H1 (cell line): ENCODE measurements at regions not wholly inside any gene's neighbourhood (a gene's known extent, or its start where the extent isn't known, plus 50 kb on each side); places are given as distances from the start of the nearest gene placed in this dataset.

Source experiments
- CTCF ChIA-PET: fragments of 300-600 bp; sonication (Branson Sonifier 250); formaldehyde crosslinking; loops from one replicate; lab custom pipeline; 2021; ENCODE audit not compliant: partially characterized antibody; lab: Charles Lee
- POLR2A ChIA-PET: fragments of 300-600 bp; sonication (Branson Sonifier 250); formaldehyde crosslinking; loops from one replicate; lab custom pipeline; 2021; ENCODE audit warnings: inconsistent platforms; ENCODE audit not compliant: partially characterized antibody; lab: Charles Lee
- DNase-seq, 2 experiments: peaks; one replicate each; pipeline versions ENCODE4 v3.0.0 to v3.0.0-alpha.2; 2010 to 2022; ENCODE audit warnings: low spot score in 2 of 2, low read depth in 1 of 2, mixed read lengths in 1 of 2
- FAIRE-seq: peaks from 2 replicates; lab custom pipeline; 2011; peaks lifted over from hg19 to GRCh38; lab: Jason Lieb, UNC
- H2AFZ ChIP-seq: 2 replicates; pipeline ENCODE4 v1.8.1; 2012; ENCODE audit warnings: low read length, inconsistent platforms
- H2AK5ac ChIP-seq: 2 replicates; pipeline ENCODE4 v1.6.1; 2013; ENCODE audit warnings: low read depth, low read length
- H2BK120ac ChIP-seq: replicated peaks from 2 replicates; pipeline ENCODE3; 2013; ENCODE audit warnings: low read depth, low read length, inconsistent platforms
- H2BK12ac ChIP-seq: 2 replicates; pipeline ENCODE4 v1.6.1; 2013; ENCODE audit warnings: low read depth, low read length
- H2BK15ac ChIP-seq: 2 replicates; pipeline ENCODE4 v1.6.1; 2013; ENCODE audit warnings: low read length
- H2BK20ac ChIP-seq: 2 replicates; pipeline ENCODE4 v1.6.1; 2013; ENCODE audit warnings: low read length
- H2BK5ac ChIP-seq: 2 replicates; pipeline ENCODE4 v1.6.1; 2013; ENCODE audit warnings: low read depth, low read length
- H3K14ac ChIP-seq: 2 replicates; pipeline ENCODE4 v1.6.1; 2013; ENCODE audit warnings: inconsistent platforms; ENCODE audit not compliant: insufficient read length
- H3K18ac ChIP-seq: 2 replicates; pipeline ENCODE4 v1.6.1; 2013; ENCODE audit warnings: low read length; ENCODE audit errors: extremely low read depth
- H3K23ac ChIP-seq: 2 replicates; pipeline ENCODE4 v1.6.1; 2013; ENCODE audit warnings: inconsistent platforms; ENCODE audit not compliant: insufficient read length
- H3K23me2 ChIP-seq: 2 replicates; pipeline ENCODE4 v1.6.1; 2013; ENCODE audit warnings: low read depth, low read length
- H3K27ac ChIP-seq: 2 replicates; pipeline ENCODE4 v1.6.1; 2011; ENCODE audit warnings: low read depth, low read length, inconsistent platforms
- H3K27me3 ChIP-seq, 4 experiments: replicated peaks in 1 of 4; 1 replicate in 1 of 4; 2 replicates in 3 of 4; pipeline versions ENCODE4 v1.6.1 to v1.8.1; 2011 to 2013; ENCODE audit warnings: low read length in 3 of 4, mild to moderate bottlenecking in 3 of 4, inconsistent platforms in 2 of 4, mixed read lengths in 2 of 4, moderate library complexity in 1 of 4; ENCODE audit not compliant: control insufficient read depth in 3 of 4, insufficient read depth in 3 of 4; ENCODE audit errors: extremely low read depth in 1 of 4
- H3K36me3 ChIP-seq, 4 experiments: 2 replicates each; pipeline versions ENCODE4 v1.6.1 to v1.8.1; 2011 to 2013; ENCODE audit warnings: mild to moderate bottlenecking in 4 of 4, low read length in 3 of 4, moderate library complexity in 2 of 4, control low read depth in 1 of 4, inconsistent platforms in 1 of 4; ENCODE audit not compliant: insufficient read depth in 4 of 4, control insufficient read depth in 2 of 4
- H3K4ac ChIP-seq: replicated peaks from 2 replicates; pipeline ENCODE3; 2013; ENCODE audit warnings: low read length, low read depth, mixed read lengths, inconsistent platforms; ENCODE audit not compliant: insufficient read length
- H3K4me1 ChIP-seq, 4 experiments: replicated peaks in 1 of 4; 1 replicate in 1 of 4; 2 replicates in 3 of 4; pipeline versions ENCODE4 v1.6.1 to v1.8.1; 2011 to 2013; ENCODE audit warnings: low read length in 3 of 4, inconsistent platforms in 2 of 4, mixed read lengths in 1 of 4; ENCODE audit not compliant: insufficient read depth in 4 of 4, control insufficient read depth in 3 of 4
- H3K4me2 ChIP-seq, 2 experiments: 2 replicates each; pipeline versions ENCODE4 v1.6.1 to v1.8.1; 2011 to 2013; ENCODE audit warnings: low read depth in 2 of 2, low read length in 2 of 2, control low read depth in 1 of 2, inconsistent platforms in 1 of 2, mild to moderate bottlenecking in 1 of 2; ENCODE audit not compliant: insufficient read depth in 1 of 2
- H3K4me3 ChIP-seq, 4 experiments: fragments of 200-600, 300-600 bp in 1 of 4; sonication (generic), shearing (Covaris generic), sonication (Bioruptor Twin) in 1 of 4; 2 replicates each; pipeline versions ENCODE4 v1.5.1 to v1.8.1; 2011 to 2016; ENCODE audit warnings: low read length in 4 of 4, low read depth in 3 of 4, control low read depth in 2 of 4, inconsistent platforms in 2 of 4, mild to moderate bottlenecking in 2 of 4, mixed read lengths in 1 of 4, moderate library complexity in 1 of 4; ENCODE audit not compliant: insufficient read depth in 2 of 4; ENCODE audit errors: extremely low read depth in 1 of 4
- H3K56ac ChIP-seq: replicated peaks from 2 replicates; pipeline ENCODE3; 2013; ENCODE audit warnings: low read depth, mild to moderate bottlenecking, mixed read lengths, low read length, inconsistent platforms; ENCODE audit not compliant: insufficient read length
- H3K79me1 ChIP-seq: 2 replicates; pipeline ENCODE4 v1.6.1; 2013; ENCODE audit warnings: low read depth, low read length, control low read depth
- H3K79me2 ChIP-seq, 2 experiments: 2 replicates each; pipeline versions ENCODE4 v1.6.1 to v1.8.1; 2012 to 2013; ENCODE audit warnings: low read length in 2 of 2, mild to moderate bottlenecking in 2 of 2, inconsistent platforms in 1 of 2; ENCODE audit not compliant: insufficient read depth in 2 of 2, control insufficient read depth in 1 of 2
- H3K9ac ChIP-seq, 4 experiments: replicated peaks in 1 of 4; 1 replicate in 1 of 4; 2 replicates in 3 of 4; pipeline versions ENCODE4 v1.6.1 to v1.8.1; 2011 to 2013; ENCODE audit warnings: low read depth in 3 of 4, low read length in 3 of 4, control low read depth in 2 of 4, mild to moderate bottlenecking in 2 of 4, moderate library complexity in 2 of 4, inconsistent platforms in 1 of 4; ENCODE audit errors: extremely low read depth in 1 of 4
- H3K9me3 ChIP-seq, 2 experiments: 2 replicates each; pipeline versions ENCODE4 v1.6.1 to v1.8.1; 2012 to 2013; ENCODE audit warnings: mild to moderate bottlenecking in 2 of 2, moderate library complexity in 2 of 2, control low read depth in 1 of 2, inconsistent platforms in 1 of 2, low read depth in 1 of 2, low read length in 1 of 2, mixed read lengths in 1 of 2; ENCODE audit not compliant: insufficient read depth in 2 of 2
- H4K20me1 ChIP-seq, 2 experiments: replicated peaks in 1 of 2; 2 replicates each; pipeline versions ENCODE3 to v1.8.1; 2011 to 2013; ENCODE audit warnings: inconsistent platforms in 2 of 2, low read length in 2 of 2, mild to moderate bottlenecking in 1 of 2; ENCODE audit not compliant: insufficient read depth in 2 of 2, control insufficient read depth in 1 of 2
- H4K5ac ChIP-seq: 2 replicates; pipeline ENCODE4 v1.6.1; 2013; ENCODE audit warnings: low read length, low read depth, mixed read lengths, inconsistent platforms; ENCODE audit not compliant: insufficient read length
- H4K8ac ChIP-seq: 2 replicates; pipeline ENCODE4 v1.8.0; 2013; ENCODE audit warnings: mild to moderate bottlenecking, moderate library complexity, low read length, inconsistent platforms; ENCODE audit not compliant: insufficient read depth; ENCODE audit errors: extremely low read depth
- H4K91ac ChIP-seq: replicated peaks from 2 replicates; pipeline ENCODE3; 2013; ENCODE audit warnings: low read length, mixed read lengths, inconsistent platforms; ENCODE audit not compliant: insufficient read length
- BACH1 ChIP-seq: IDR thresholded peaks from 2 replicates; pipeline ENCODE4 v1.6.1; 2012; ENCODE audit warnings: low read length, improper control_type of control experiment
- CEBPB ChIP-seq: IDR thresholded peaks from 2 replicates; pipeline ENCODE4 v1.6.1; 2012; ENCODE audit warnings: low read depth, low read length
- CHD2 ChIP-seq: IDR thresholded peaks from 2 replicates; pipeline ENCODE4 v1.6.1; 2012; ENCODE audit warnings: low read length, improper control_type of control experiment
- EP300 ChIP-seq, 2 experiments: IDR thresholded peaks; 1 replicate in 1 of 2; 2 replicates in 1 of 2; pipeline ENCODE4 v1.6.1; 2011 to 2012; ENCODE audit warnings: low read depth in 2 of 2, low read length in 2 of 2, mild to moderate bottlenecking in 2 of 2, borderline replicate concordance in 1 of 2, inconsistent platforms in 1 of 2, moderate library complexity in 1 of 2
- JUN ChIP-seq: IDR thresholded peaks from 2 replicates; pipeline ENCODE4 v1.6.1; 2011; ENCODE audit warnings: low read depth, mild to moderate bottlenecking, improper control_type of control experiment, low read length
- KDM1A ChIP-seq: fragments of 200-600, 300-600 bp; sonication (generic); IDR thresholded peaks from 2 replicates; pipeline ENCODE4 v1.7.1; 2016; ENCODE audit warnings: mild to moderate bottlenecking, low read length, borderline replicate concordance
- MAFK ChIP-seq: IDR thresholded peaks from 2 replicates; pipeline ENCODE4 v1.6.1; 2012; ENCODE audit warnings: low read depth, mild to moderate bottlenecking, improper control_type of control experiment, low read length
- RAD21 ChIP-seq, 2 experiments: IDR thresholded peaks in 1 of 2; conservative IDR thresholded peaks in 1 of 2; 2 replicates each; pipeline ENCODE4 v1.6.1; 2011; ENCODE audit warnings: low read depth in 2 of 2, low read length in 2 of 2, improper control_type of control experiment in 1 of 2, inconsistent platforms in 1 of 2, mild to moderate bottlenecking in 1 of 2, moderate library complexity in 1 of 2
- RNF2 ChIP-seq: fragments of 200-900, 300-1000 bp; sonication (generic); IDR thresholded peaks from 2 replicates; pipeline ENCODE4 v1.7.1; 2016; ENCODE audit warnings: borderline replicate concordance, low read depth, mild to moderate bottlenecking, antibody characterized with exemption, low read length; ENCODE audit not compliant: poor library complexity, severe bottlenecking; ENCODE audit errors: missing control alignments
- SP2 ChIP-seq: IDR thresholded peaks from 2 replicates; pipeline ENCODE4 v1.6.1; 2012; ENCODE audit warnings: mild to moderate bottlenecking, low read length, inconsistent platforms
- SP4 ChIP-seq: IDR thresholded peaks from 2 replicates; pipeline ENCODE4 v1.6.1; 2012; ENCODE audit warnings: low read length, inconsistent platforms
- TBP ChIP-seq: IDR thresholded peaks from 2 replicates; pipeline ENCODE4 v1.6.1; 2011; ENCODE audit warnings: low read depth, low read length, improper control_type of control experiment
- ZNF274 ChIP-seq: IDR thresholded peaks from 2 replicates; pipeline ENCODE4 v1.7.0; 2012; ENCODE audit warnings: low read length, borderline replicate concordance; ENCODE audit errors: extremely low read depth
- WGBS, 2 experiments: shearing (Covaris generic) in 1 of 2; methylation state at CpG; one replicate each; pipeline versions ENCODE4 v1.1.6 to v1.1.7; 2013 to 2015; ENCODE audit warnings: low lambda C conversion rate in 2 of 2, mixed read lengths in 2 of 2, inconsistent platforms in 1 of 2, low coverage in 1 of 2, missing lambda C conversion rate in 1 of 2; ENCODE audit not compliant: insufficient replicate concordance in 2 of 2, insufficient coverage in 1 of 2, insufficient read length in 1 of 2; ENCODE audit errors: extremely low coverage in 1 of 2, missing lambda C conversion rate in 1 of 2; 5-methylcytosine and 5-hydroxymethylcytosine counted together
- TF ChIP-seq, protein P1 (sequence below): IDR thresholded peaks from 2 replicates; pipeline ENCODE4 v1.6.1; 2011; ENCODE audit warnings: low read length, improper control_type of control experiment

DNA sequence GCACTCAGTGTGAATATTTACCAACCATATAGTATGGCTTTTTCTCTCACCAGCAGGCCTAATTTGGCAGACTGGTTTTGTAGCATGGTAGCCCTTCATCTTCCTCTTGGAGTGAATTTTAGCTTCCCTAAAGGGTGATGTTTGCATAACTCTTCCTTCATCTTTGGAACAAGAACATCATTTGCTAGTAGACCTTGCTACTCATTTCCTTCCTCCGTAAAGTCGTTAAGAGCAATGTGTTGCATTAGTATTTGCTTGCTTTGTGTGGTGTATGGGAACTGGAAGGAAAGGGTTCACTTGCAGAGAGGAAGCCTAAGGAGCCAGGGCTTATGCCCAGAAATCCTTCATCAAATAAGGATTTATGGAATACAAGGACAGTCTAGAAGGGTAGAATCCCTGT, 50.2 kb upstream of the PGRMC2 start:
- Histone ChIP-seq H3K56ac (no peak overlapping the region), H4K20me1 (no peaks in the 10 kb centered on the region), H3K4me3 (no peak overlapping the region), H3K4me1 (peaks cover 0 to 2% (median 0%) of the 10 kb centered on the region in 4 experiments; a peak in 1 of 7 replicates), H4K8ac (no peak overlapping the region), H3K4ac (no peak overlapping the region), H2BK120ac (no peak overlapping the region), H2AK5ac (no peak overlapping the region), H4K5ac (no peak overlapping the region), H3K23me2 (no peaks in the 10 kb centered on the region), H3K23ac (no peak overlapping the region), H3K27ac (no peak overlapping the region), H3K79me1 (0 out of 2 replicates have a peak, but pooled peaks cover 2% of the 10 kb centered on the region), H3K9ac (no peak overlapping the region), H3K79me2 (no peaks in the 10 kb centered on the region), H3K14ac (no peak overlapping the region), H3K27me3 (no peaks in the 10 kb centered on the region), H3K18ac (no peak overlapping the region), H4K91ac (no peak overlapping the region), H3K9me3 (no peaks in the 10 kb centered on the region), H2BK5ac (no peak overlapping the region), H3K36me3 (no peaks in the 10 kb centered on the region), H2BK15ac (no peak overlapping the region), H2AFZ (no peak overlapping the region), H2BK20ac (no peak overlapping the region), H3K4me2 (no peak overlapping the region), H2BK12ac (no peak overlapping the region)
- ChIA-PET CTCF (interaction anchor here (0.6 kb wide), 1 partner anchor 124 kb away, joined by 3 read pairs; no protein-coding TSS in a partner anchor), POLR2A (no interaction called here)
- no peak for FAIRE-seq
- no peak for DNase-seq
- WGBS, 2 experiments: 71% methylated on average over 2 of the region's 2 CpGs; no CpG with 5 or more reads in 1 of the 2 experiments
- TF ChIP-seq EP300 (IDR thresholded peaks at IDR 0.05; ENCODE audit: borderline replicate concordance in 1 of 2, low read depth in 2 of 2, low read length in 2 of 2) (no peak), CEBPB (no peak), SP4 (no peak), TBP (no peak), ZNF274 (no peak), MAFK (no peak), KDM1A (no peak), BACH1 (no peak), RNF2 (no peak), SP2 (no peak), RAD21 (IDR thresholded peaks at IDR 0.05 in 1 of 2, conservative IDR thresholded peaks at IDR 0.05 in 1 of 2; ENCODE audit: low read depth in 2 of 2, low read length in 2 of 2) (no peak), JUN (no peak), CHD2 (no peak)
- TF ChIP-seq, protein P1, sequence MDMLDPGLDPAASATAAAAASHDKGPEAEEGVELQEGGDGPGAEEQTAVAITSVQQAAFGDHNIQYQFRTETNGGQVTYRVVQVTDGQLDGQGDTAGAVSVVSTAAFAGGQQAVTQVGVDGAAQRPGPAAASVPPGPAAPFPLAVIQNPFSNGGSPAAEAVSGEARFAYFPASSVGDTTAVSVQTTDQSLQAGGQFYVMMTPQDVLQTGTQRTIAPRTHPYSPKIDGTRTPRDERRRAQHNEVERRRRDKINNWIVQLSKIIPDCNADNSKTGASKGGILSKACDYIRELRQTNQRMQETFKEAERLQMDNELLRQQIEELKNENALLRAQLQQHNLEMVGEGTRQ: no peak
